GM13976 (cell line): ENCODE measurements at regions not wholly inside any gene's neighbourhood (a gene's known extent, or its start where the extent isn't known, plus 50 kb on each side); places are given as distances from the start of the nearest gene placed in this dataset.

Source experiments
- DNase-seq: peaks from one replicate; pipeline ENCODE4 v3.0.0; 2012; ENCODE audit warnings: low spot score
- in situ Hi-C: fragments of 300-500 bp; cut with MboI; formaldehyde crosslinking; loops from one replicate; pipeline ENCODE4 v1.12.0; 2022; ENCODE audit warnings: low sequenced_read_pairs, mixed read lengths, inconsistent platforms; ENCODE audit not compliant: unreplicated experiment
- TF ChIP-seq, protein P1 (sequence below): IDR thresholded peaks from 2 replicates; pipeline ENCODE4 v1.5.1; 2012; ENCODE audit warnings: borderline replicate concordance, mild to moderate bottlenecking; ENCODE audit not compliant: insufficient read depth; ENCODE audit errors: extremely low read depth, missing control alignments, control extremely low read depth

DNA sequence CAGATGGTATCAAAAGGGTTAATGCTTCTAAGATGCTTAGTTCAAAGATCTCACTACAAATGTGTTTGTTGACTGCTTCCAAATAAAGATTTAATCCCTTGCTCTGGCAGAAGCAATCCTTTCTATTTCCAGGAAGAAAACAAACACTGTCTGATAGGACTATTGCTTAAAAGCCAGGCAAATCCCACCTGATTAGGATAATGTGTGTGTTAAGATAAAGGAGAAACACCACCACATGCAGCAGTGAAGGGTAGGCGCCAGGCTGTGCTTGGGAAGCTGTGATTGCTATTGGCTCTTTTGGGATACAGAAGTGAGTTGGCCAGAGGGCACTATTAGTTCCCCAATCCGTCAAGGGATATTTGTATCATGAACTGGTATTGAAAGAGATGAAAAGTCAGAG is 62.8 kb upstream of the LRCH1 start:
- TF ChIP-seq, protein P1, sequence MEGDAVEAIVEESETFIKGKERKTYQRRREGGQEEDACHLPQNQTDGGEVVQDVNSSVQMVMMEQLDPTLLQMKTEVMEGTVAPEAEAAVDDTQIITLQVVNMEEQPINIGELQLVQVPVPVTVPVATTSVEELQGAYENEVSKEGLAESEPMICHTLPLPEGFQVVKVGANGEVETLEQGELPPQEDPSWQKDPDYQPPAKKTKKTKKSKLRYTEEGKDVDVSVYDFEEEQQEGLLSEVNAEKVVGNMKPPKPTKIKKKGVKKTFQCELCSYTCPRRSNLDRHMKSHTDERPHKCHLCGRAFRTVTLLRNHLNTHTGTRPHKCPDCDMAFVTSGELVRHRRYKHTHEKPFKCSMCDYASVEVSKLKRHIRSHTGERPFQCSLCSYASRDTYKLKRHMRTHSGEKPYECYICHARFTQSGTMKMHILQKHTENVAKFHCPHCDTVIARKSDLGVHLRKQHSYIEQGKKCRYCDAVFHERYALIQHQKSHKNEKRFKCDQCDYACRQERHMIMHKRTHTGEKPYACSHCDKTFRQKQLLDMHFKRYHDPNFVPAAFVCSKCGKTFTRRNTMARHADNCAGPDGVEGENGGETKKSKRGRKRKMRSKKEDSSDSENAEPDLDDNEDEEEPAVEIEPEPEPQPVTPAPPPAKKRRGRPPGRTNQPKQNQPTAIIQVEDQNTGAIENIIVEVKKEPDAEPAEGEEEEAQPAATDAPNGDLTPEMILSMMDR, result no peak
- DNase-seq, result no peak
- in situ Hi-C loops, result loop anchor here (10.0 kb wide), 1 partner anchor 235 kb away; no protein-coding TSS in a partner anchor

- in situ Hi-C loops, result loop anchor here (10.0 kb wide), 1 partner anchor 235 kb away; no protein-coding TSS in a partner anchor
- TF ChIP-seq, protein P1, result no peak
- no peak for DNase-seq
Measured at GRCh38 chr13:46489586-46490023, 63.4 kb upstream of the LRCH1 start.

GRCh38 chr13:46487748-46488147 is 65.2 kb upstream of the LRCH1 start:
- TF ChIP-seq, protein P1, result no peak
- no peak for DNase-seq
- in situ Hi-C loops, result no loop called here

- in situ Hi-C loops, result no loop called here
- TF ChIP-seq, protein P1, result no peak
- DNase-seq, result no peak
Measured at GRCh38 chr13:46486270-46486669, 66.7 kb upstream of the LRCH1 start.

DNA sequence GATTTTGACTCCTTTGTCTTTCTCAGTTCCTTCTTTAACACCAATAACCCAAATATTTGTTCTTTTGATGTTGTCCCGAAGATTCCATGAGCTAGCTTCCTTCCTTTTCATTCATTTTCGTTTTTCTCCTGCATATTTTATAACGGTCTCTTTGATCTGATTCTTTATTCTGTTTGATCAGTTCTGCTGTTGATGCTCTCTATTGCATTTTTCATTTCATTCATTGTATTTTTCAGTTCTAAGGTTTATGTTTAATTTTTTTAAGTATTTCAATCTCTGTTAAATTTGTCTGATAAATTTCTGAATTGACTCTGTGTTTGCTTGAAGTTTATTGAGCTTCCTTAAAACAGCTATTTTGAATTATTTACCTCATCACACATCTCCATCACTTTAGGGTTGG is 68.4 kb upstream of the LRCH1 start:
- no peak for DNase-seq
- TF ChIP-seq, protein P1, result no peak
- in situ Hi-C loops, result no loop called here

GRCh38 chr13:46481166-46481565 is 71.8 kb upstream of the LRCH1 start:
- TF ChIP-seq, protein P1, result no peak
- in situ Hi-C loops, result no loop called here
- no peak for DNase-seq

- in situ Hi-C loops, result no loop called here
- TF ChIP-seq, protein P1, result no peak
- DNase-seq, result no peak
Measured at GRCh38 chr13:46480131-46480530, 72.8 kb upstream of the LRCH1 start.
